PC-3 (cell line): ENCODE measurements at regions not wholly inside any gene's neighbourhood (a gene's known extent, or its start where the extent isn't known, plus 50 kb on each side); places are given as distances from the start of the nearest gene placed in this dataset.

Source experiments
- ATAC-seq: fragments of 200-7000 bp; cut with Tn5 transposase; 2 replicates; pipeline ENCODE4 v1.9.1; 2020; ENCODE audit warnings: mild to moderate bottlenecking, moderate library complexity
- BruUV-seq: library from RNA; stranded (reverse); fragments of 400-500 nt; replicated peaks from 2 replicates; lab custom pipeline; 2021; lab: Mats Ljungman, UMichigan
- CTCF ChIA-PET: fragments of 300-600 bp; sonication (Branson Sonifier 250); formaldehyde crosslinking; loops from one replicate; lab custom pipeline; 2022; ENCODE audit warnings: antibody characterized with exemption; lab: Charles Lee
- POLR2A ChIA-PET: fragments of 300-600 bp; sonication (Branson Sonifier 250); formaldehyde crosslinking; loops from one replicate; lab custom pipeline; 2022; ENCODE audit warnings: antibody characterized with exemption; ENCODE audit not compliant: unreplicated experiment; lab: Charles Lee
- DNase-seq: peaks from one replicate; pipeline ENCODE4 v3.0.0-alpha.2; 2015
- H2AFZ ChIP-seq: fragments of 300-600 bp; sonication (generic); 2 replicates; pipeline ENCODE4 v1.6.0; 2016; ENCODE audit warnings: antibody characterized with exemption, low read length
- H3F3A ChIP-seq: fragments of 300-600 bp; sonication (generic); one replicate; pipeline ENCODE4 v1.6.0; 2017; ENCODE audit warnings: antibody characterized with exemption, low read length, control low read depth, mild to moderate bottlenecking; ENCODE audit not compliant: unreplicated experiment
- H3K27ac ChIP-seq: fragments of 300-600 bp; sonication (generic); 2 replicates; pipeline ENCODE4 v1.5.1; 2016; ENCODE audit warnings: mild to moderate bottlenecking, low read length
- H3K27me3 ChIP-seq: fragments of 300-600 bp; sonication (generic); 2 replicates; pipeline ENCODE4 v1.6.1; 2016; ENCODE audit warnings: low read length, mixed read lengths
- H3K36me3 ChIP-seq: fragments of 300-600 bp; sonication (generic); 2 replicates; pipeline ENCODE4 v1.6.1; 2016; ENCODE audit warnings: low read depth, mixed run types, low read length, mixed read lengths
- H3K4me1 ChIP-seq: fragments of 300-600 bp; sonication (generic); 2 replicates; pipeline ENCODE4 v1.5.1; 2016; ENCODE audit warnings: low read length; ENCODE audit not compliant: insufficient read depth
- H3K4me2 ChIP-seq: fragments of 300-600 bp; sonication (generic); 2 replicates; pipeline ENCODE4 v1.6.0; 2016; ENCODE audit warnings: low read length
- H3K4me3 ChIP-seq: fragments of 300-600 bp; sonication (generic); 2 replicates; pipeline ENCODE4 v1.5.1; 2016; ENCODE audit warnings: mild to moderate bottlenecking, low read length, mixed read lengths
- H3K79me2 ChIP-seq: fragments of 300-600 bp; sonication (generic); 2 replicates; pipeline ENCODE4 v1.6.1; 2017; ENCODE audit warnings: low read length, mixed read lengths
- H3K9ac ChIP-seq: fragments of 300-600 bp; sonication (generic); 2 replicates; pipeline ENCODE4 v1.6.0; 2016; ENCODE audit warnings: mild to moderate bottlenecking, low read length
- H3K9me2 ChIP-seq: fragments of 300-600 bp; sonication (generic); replicated peaks from 2 replicates; pipeline ENCODE4 v1.6.1; 2016; ENCODE audit warnings: mixed run types, low read length, mixed read lengths
- H3K9me3 ChIP-seq: fragments of 300-600 bp; sonication (generic); 2 replicates; pipeline ENCODE4 v1.6.1; 2016; ENCODE audit warnings: low read length, mixed read lengths
- H4K20me1 ChIP-seq: fragments of 300-600 bp; sonication (generic); 2 replicates; pipeline ENCODE4 v1.6.1; 2016; ENCODE audit warnings: low read length, mixed read lengths
- EZH2 ChIP-seq: fragments of 300-600 bp; sonication (generic); IDR thresholded peaks from one replicate; pipeline ENCODE4 v1.6.1; 2017; ENCODE audit warnings: antibody characterized with exemption, mild to moderate bottlenecking, low read length; ENCODE audit not compliant: unreplicated experiment
- EZH2phosphoT487 ChIP-seq: fragments of 300-600 bp; sonication (generic); IDR thresholded peaks from 2 replicates; pipeline ENCODE4 v1.6.1; 2018; ENCODE audit warnings: mild to moderate bottlenecking, antibody characterized with exemption, low read length, borderline replicate concordance
- intact Hi-C: fragments of 100-400 bp; cut with micrococcal nuclease; formaldehyde crosslinking; loops from 2 replicates; pipeline ENCODE4 v1.9.0; 2023
- TF ChIP-seq, protein P1 (sequence below): fragments of 300-600 bp; sonication (generic); conservative IDR thresholded peaks from 2 replicates; pipeline ENCODE4 v1.5.1; 2017; ENCODE audit warnings: antibody characterized with exemption, low read depth, mild to moderate bottlenecking, low read length

DNA sequence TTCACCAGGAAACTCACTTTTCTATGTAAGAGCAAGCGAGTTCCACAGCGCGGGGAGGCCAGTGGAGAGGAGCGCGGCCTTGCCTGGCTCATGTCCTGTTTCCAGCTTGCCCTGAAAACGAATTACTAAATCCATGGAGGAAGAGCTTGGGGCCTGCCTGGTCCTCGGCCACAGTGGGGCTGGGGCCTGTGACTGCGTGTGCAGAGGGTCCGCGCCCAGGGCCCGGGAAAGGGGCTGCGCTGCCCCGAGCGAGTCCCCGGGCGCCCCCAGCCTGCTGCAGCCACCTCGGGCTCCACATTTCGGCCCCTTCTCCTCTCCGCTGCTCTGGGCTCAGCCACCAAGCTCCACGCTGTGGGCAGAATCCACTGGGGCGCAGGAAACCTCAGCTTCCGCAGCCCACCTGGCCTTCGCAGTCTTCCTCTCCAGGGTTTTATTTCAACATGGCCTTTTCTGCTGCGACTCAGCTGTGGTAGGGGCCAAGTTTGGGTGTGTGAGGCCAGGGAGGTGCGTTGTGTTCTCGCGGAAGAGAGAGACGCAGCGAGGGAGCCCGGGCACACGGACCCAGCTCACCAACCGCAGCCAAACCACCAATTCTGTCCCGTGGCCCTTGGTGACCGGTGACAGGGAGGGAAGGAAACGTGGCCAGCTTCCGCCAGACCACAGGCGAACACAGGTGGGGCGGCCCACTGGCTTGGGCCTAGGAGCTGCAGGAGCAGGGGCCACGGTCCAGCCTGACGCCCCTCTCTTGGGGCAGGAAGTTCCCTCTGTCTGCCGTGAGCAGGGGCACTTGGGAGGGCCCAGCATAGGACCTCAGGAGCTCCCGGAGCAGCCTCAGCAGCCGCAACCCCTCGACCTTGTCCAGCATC is 211.4 kb downstream of the ERMARD start:
- no peak overlapping the region for H3K4me3 ChIP-seq
- no peaks in the 10 kb centered on the region for H3K9me3 ChIP-seq
- H3K4me2 ChIP-seq: no peak overlapping the region
- no TSS peak for BruUV-seq
- H3F3A ChIP-seq: no peaks in the 10 kb centered on the region
- no peaks in the 10 kb centered on the region for H3K79me2 ChIP-seq
- DNase-seq (no peak), ATAC-seq (no peak)
- ChIA-PET CTCF (no interaction called here), POLR2A (no interaction called here)
- intact Hi-C loops: no loop called here
- H2AFZ ChIP-seq: no peak overlapping the region
- H3K9ac ChIP-seq: no peak overlapping the region
- H3K27me3 ChIP-seq: no peaks in the 10 kb centered on the region
- no peaks in the 10 kb centered on the region; the same call in 1 of the 2 replicates for H3K4me1 ChIP-seq
- TF ChIP-seq, protein P1, sequence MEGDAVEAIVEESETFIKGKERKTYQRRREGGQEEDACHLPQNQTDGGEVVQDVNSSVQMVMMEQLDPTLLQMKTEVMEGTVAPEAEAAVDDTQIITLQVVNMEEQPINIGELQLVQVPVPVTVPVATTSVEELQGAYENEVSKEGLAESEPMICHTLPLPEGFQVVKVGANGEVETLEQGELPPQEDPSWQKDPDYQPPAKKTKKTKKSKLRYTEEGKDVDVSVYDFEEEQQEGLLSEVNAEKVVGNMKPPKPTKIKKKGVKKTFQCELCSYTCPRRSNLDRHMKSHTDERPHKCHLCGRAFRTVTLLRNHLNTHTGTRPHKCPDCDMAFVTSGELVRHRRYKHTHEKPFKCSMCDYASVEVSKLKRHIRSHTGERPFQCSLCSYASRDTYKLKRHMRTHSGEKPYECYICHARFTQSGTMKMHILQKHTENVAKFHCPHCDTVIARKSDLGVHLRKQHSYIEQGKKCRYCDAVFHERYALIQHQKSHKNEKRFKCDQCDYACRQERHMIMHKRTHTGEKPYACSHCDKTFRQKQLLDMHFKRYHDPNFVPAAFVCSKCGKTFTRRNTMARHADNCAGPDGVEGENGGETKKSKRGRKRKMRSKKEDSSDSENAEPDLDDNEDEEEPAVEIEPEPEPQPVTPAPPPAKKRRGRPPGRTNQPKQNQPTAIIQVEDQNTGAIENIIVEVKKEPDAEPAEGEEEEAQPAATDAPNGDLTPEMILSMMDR: no peak
- no peak for TF ChIP-seq EZH2
- no peaks in the 10 kb centered on the region for H4K20me1 ChIP-seq
- no peaks in the 10 kb centered on the region for H3K36me3 ChIP-seq
- H3K9me2 ChIP-seq: no peaks in the 10 kb centered on the region
- H3K27ac ChIP-seq: no peak overlapping the region

DNA sequence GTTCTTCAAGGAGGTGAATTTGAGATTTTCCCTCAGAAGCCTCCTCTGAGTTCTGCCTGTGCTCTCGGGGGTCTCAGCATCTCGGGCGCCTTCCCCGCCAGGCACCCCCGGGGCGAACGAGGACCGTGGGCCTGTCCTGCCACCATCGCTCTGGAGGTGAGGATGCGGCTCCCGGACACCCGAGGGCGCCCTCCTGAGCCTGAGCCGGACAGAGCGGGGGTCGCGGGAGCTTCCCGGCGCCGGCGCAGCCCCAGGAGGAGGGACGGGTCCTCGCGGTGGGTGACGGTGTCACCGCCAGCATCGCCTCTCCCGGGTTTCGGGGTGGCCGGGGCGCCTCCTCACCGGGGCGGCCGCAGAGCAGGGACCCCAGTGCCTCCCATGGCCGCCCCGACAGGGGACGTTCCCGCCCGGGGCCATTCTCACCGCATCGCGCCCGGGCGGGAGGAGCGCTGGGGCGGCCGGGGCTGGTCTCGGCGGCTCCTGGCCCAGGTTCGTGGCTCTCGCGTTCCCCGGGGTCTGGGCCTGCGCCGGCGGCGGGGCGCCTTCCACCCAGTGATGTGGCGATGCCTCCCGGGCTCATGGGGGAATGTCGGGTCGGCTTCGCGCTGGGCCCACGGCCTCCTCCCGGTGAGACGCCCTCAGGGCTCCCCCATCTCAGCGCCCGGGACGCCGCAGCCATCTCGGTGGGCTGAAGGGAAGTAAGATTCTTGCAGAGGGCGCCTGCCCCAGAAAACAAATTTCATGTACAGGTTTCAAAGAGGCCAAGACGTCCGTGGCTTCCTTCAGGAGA is 210.5 kb downstream of the ERMARD start:
- no peak for ATAC-seq
- H3K9ac ChIP-seq: no peak overlapping the region
- no peak overlapping the region for H3K4me3 ChIP-seq

More for the DNA sequence above, 210.5 kb downstream of the ERMARD start:
- intact Hi-C loops: no loop called here
- Histone ChIP-seq H3K27ac (no peak overlapping the region), H3K9me2 (no peaks in the 10 kb centered on the region), H3K4me1 (no peaks in the 10 kb centered on the region; the same call in 1 of the 2 replicates), H3F3A (no peaks in the 10 kb centered on the region), H3K9me3 (no peaks in the 10 kb centered on the region), H3K79me2 (no peaks in the 10 kb centered on the region), H3K36me3 (no peaks in the 10 kb centered on the region), H2AFZ (no peak overlapping the region), H3K4me2 (no peak overlapping the region), H4K20me1 (no peaks in the 10 kb centered on the region), H3K27me3 (no peaks in the 10 kb centered on the region)
- TF ChIP-seq EZH2 (no peak), EZH2phosphoT487 (no peak)
- TF ChIP-seq, protein P1: no peak
- BruUV-seq: no TSS peak
- POLR2A ChIA-PET: no interaction called here
- no peak for DNase-seq
- CTCF ChIA-PET: no interaction called here
